ENCODE measurements at regions not wholly inside any gene's neighbourhood (a gene's known extent, or its start where the extent isn't known, plus 50 kb on each side); places are given as distances from the start of the nearest gene placed in this dataset.

GRCh38 chr15:49769225-49769624, 148.4 kb downstream of the DTWD1 start:
- TF ChIP-seq, protein P1, sequence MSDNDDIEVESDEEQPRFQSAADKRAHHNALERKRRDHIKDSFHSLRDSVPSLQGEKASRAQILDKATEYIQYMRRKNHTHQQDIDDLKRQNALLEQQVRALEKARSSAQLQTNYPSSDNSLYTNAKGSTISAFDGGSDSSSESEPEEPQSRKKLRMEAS (IDR thresholded peaks at IDR 0.05), result no peak
- TF ChIP-seq CEBPB (IDR thresholded peaks at IDR 0.05), result no peak
- no peak for TF ChIP-seq YY1 (IDR thresholded peaks at IDR 0.05; ENCODE audit: low read depth)
- no peak for TF ChIP-seq ZBTB7A (IDR thresholded peaks at IDR 0.05; ENCODE audit: low read depth)
- TF ChIP-seq TCF12 (IDR thresholded peaks at IDR 0.05; ENCODE audit: low read depth), result no peak
- no peak for TF ChIP-seq TAF1 (IDR thresholded peaks at IDR 0.05; ENCODE audit: low read depth)
- no peak for TF ChIP-seq EP300 (IDR thresholded peaks at IDR 0.05; ENCODE audit: borderline replicate concordance)
- no peak for TF ChIP-seq NFIC (IDR thresholded peaks at IDR 0.05)
